ENCODE measurements at regions not wholly inside any gene's neighbourhood (a gene's known extent, or its start where the extent isn't known, plus 50 kb on each side); places are given as distances from the start of the nearest gene placed in this dataset.

GRCh38 chr3:43874290-43874689 is 183.6 kb downstream of the ABHD5 start:
- intact Hi-C loops (cut with DNase I; ENCODE audit: low total_unique reads) = no loop called here
- Histone ChIP-seq H3K4me1 (peaks cover 0 to 17% (median 9%) of the 10 kb centered on the region in 4 donors), H3K9me3 (no peaks in the 10 kb centered on the region), H3K4me3 (no peak overlapping the region), H3K27me3 (peaks cover 0 to 5% (median 0%) of the 10 kb centered on the region in 3 donors), H3K36me3 (no peaks in the 10 kb centered on the region), H3K27ac (no peak overlapping the region)
- WGBS, 5 donors = 87 to 94% (median 89%) methylated on average over 1 of the region's 1 CpG
- DNase-seq = no peak
- no peak for TF ChIP-seq CTCF (IDR thresholded peaks at IDR 0.05)
- TF ChIP-seq POLR2AphosphoS5 (IDR thresholded peaks at IDR 0.05) = no peak
- no peak for TF ChIP-seq EP300 (IDR thresholded peaks at IDR 0.05)
- TF ChIP-seq POLR2A (IDR thresholded peaks at IDR 0.05) = no peak

- intact Hi-C loops (cut with DNase I; ENCODE audit: low total_unique reads) = no loop called here
- H3K9me3 ChIP-seq = no peaks in the 10 kb centered on the region
- H3K4me3 ChIP-seq = no peak overlapping the region
- WGBS, 5 donors = 94 to 100% (median 95%) methylated on average over 1 of the region's 1 CpG
- H3K27me3 ChIP-seq = peaks cover 0 to 5% (median 0%) of the 10 kb centered on the region in 3 donors
- DNase-seq = no peak
- H3K27ac ChIP-seq = no peak overlapping the region
- H3K36me3 ChIP-seq = no peaks in the 10 kb centered on the region
- no peak for TF ChIP-seq POLR2A (IDR thresholded peaks at IDR 0.05)
- TF ChIP-seq CTCF (IDR thresholded peaks at IDR 0.05) = no peak
- TF ChIP-seq EP300 (IDR thresholded peaks at IDR 0.05) = no peak
- peaks cover 0 to 16% (median 9%) of the 10 kb centered on the region in 4 donors for H3K4me1 ChIP-seq
Observed at GRCh38 chr3:43874731-43875130, 184.0 kb downstream of the ABHD5 start.

GRCh38 chr3:43876648-43877047 is 185.9 kb downstream of the ABHD5 start:
- Histone ChIP-seq H3K36me3 (no peaks in the 10 kb centered on the region), H3K27ac (no peak overlapping the region), H3K4me3 (no peak overlapping the region), H3K9me3 (no peaks in the 10 kb centered on the region), H3K27me3 (peaks cover 0 to 5% (median 0%) of the 10 kb centered on the region in 3 donors), H3K4me1 (no peaks in the 10 kb centered on the region)
- intact Hi-C loops (cut with DNase I; ENCODE audit: low total_unique reads) = no loop called here
- TF ChIP-seq POLR2AphosphoS5 (IDR thresholded peaks at IDR 0.05) (no peak), POLR2A (IDR thresholded peaks at IDR 0.05) (no peak), CTCF (IDR thresholded peaks at IDR 0.05) (no peak), EP300 (IDR thresholded peaks at IDR 0.05) (no peak)
- DNase-seq = no peak
- 86 to 93% (median 90%) methylated on average over 2 of the region's 2 CpGs for WGBS, 5 donors

- H3K36me3 ChIP-seq = no peaks in the 10 kb centered on the region
- 12 to 36% (median 26%) methylated on average over 4 of the region's 4 CpGs for WGBS, 5 donors
- peak; percentile 31 to 46 for DNase-seq
- H3K27ac ChIP-seq = no peak overlapping the region
- no peaks in the 10 kb centered on the region for H3K27me3 ChIP-seq
- no peak overlapping the region for H3K4me3 ChIP-seq
- TF ChIP-seq EP300 (IDR thresholded peaks at IDR 0.05) = no peak
- peak in 2 of 7 experiments; percentile 19 to 32 for TF ChIP-seq CTCF (IDR thresholded peaks at IDR 0.05)
- no peak for TF ChIP-seq POLR2A (IDR thresholded peaks at IDR 0.05)
- no peak for TF ChIP-seq POLR2AphosphoS5 (IDR thresholded peaks at IDR 0.05)
- intact Hi-C loops (cut with DNase I; ENCODE audit: low total_unique reads) = no loop called here
- H3K9me3 ChIP-seq = no peaks in the 10 kb centered on the region
- peaks cover 10 to 17% (median 14%) of the 10 kb centered on the region in 4 donors for H3K4me1 ChIP-seq
Observed at GRCh38 chr3:43879166-43879565, 188.4 kb downstream of the ABHD5 start.

All from stomach (tissue), 8 donors.